ENCODE measurements at regions not wholly inside any gene's neighbourhood (a gene's known extent, or its start where the extent isn't known, plus 50 kb on each side); places are given as distances from the start of the nearest gene placed in this dataset.

DNA sequence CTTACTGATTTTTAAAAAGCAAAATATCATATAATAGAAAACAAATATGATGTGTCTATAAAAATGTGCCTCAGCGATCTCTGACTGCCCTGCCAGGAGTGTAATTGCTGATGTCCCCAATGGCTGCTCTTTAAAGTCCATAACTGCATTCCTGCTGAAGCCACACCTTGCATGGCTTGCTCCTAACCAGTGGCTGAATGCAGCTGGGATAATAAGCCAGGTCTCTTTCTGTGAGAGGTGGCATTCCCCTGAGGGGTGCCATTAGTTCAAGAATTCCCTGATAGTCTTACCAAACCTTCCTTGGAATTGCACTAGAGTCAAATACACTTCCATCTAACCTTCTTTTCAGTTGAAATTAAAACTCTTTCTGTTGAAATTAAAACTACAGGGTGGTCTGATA is 125.8 kb upstream of the ZNF804A start:
- DNase-seq, result no peak

GRCh38 chr2:184481865-184482264 is 116.5 kb upstream of the ZNF804A start:
- DNase-seq, result no peak

DNA sequence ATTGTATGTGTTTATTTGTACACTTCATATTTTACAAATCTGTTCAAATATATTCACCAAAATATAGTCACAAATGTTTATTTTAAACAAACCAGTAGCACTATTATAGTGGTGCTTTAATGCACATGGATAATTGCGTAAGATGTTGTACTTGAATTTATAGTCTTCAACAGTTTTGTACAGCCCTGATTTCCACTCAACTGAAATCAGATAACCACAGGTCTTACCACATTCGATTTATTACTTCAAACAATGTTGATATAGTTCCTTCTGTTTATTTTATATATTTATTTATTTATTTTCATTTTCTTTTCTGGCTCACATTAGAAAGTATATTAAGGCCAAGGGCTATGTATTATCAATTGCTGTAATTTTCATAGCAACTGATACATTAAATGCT is 99.4 kb upstream of the ZNF804A start:
- no peak for DNase-seq

DNA sequence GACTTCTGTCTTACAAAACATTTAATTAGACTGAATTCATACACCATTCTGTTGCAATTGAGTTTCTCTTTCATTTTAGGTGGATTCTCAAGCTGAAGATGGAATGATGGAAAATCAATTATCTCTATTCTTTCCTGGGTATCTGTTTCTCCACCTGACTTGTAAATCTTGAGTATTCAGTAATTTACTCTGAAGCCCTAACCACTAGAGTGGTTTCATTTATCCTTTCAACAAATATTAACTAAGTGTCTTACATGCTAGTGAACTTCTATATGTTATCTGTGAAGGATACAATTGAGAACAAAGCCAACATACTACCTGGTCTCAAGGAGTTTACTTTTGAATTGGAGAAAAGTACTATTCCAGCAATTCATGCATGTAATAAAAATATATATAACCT is 94.1 kb upstream of the ZNF804A start:
- no peak for DNase-seq

- DNase-seq, result no peak
Measured at GRCh38 chr2:184507254-184507653, 91.1 kb upstream of the ZNF804A start.

DNA sequence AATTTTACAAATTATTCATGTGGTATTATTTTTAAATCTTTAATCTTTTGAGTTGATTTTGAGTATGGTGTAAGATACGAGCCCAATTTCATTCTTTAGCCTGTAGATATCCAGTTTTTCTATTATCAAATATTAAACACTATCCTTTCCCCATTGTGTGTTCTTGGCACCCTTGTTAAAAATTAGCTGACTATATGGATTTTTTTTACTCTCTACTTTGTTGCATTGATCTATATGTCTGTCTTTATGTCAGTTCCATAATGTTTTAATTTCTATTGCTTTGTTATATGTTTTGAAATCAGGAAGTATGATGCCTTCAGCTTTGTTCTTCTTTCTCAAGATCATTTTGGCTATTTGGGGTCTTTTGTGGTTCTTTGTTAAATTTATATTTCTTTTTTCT is 80.9 kb upstream of the ZNF804A start:
- no peak for DNase-seq

GRCh38 chr2:184520441-184520840 is 77.9 kb upstream of the ZNF804A start:
- DNase-seq, result no peak

- DNase-seq, result no peak
Measured at GRCh38 chr2:184523732-184524131, 74.6 kb upstream of the ZNF804A start.

DNA sequence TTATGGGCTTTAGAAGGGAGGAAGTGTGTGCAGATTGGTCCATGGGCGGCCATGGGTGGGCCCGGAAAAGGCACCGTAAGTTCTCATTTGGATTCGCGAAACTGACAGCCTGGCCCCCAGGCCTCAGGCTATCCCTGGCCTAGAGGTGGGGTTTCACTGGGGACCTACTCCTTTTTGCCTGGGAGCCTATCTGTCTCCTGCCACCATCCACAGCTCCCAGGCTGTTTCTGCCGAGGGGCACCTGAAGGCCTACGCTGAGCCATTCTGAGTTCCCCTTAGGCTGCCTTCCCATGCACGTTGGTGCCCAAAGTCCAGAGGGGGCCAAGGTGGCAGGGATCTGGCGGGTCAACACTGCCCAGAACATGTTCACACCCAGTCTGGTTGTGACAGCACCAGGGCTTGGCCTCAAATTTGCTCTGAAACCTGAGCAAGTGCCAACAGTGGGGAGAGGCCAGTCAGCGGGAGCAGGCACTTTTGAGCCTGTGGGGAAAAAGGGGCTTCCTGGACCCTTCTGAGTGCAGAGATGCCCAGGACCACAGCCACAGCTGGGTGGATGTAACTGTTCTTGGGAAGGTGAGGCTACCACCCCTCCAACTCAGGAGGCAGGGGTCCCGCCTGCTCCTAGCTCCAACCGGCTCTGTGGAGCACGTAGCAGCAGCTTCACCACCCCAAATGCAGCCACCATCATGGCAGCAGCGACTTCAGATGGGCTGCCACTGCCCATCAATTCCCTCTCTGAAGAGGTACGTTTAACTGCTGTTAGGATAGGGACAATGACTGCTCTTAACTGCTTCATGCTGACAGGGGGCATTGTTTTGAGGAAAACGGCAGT is 73.6 kb upstream of the ZNF804A start:
- no peak for DNase-seq

DNA sequence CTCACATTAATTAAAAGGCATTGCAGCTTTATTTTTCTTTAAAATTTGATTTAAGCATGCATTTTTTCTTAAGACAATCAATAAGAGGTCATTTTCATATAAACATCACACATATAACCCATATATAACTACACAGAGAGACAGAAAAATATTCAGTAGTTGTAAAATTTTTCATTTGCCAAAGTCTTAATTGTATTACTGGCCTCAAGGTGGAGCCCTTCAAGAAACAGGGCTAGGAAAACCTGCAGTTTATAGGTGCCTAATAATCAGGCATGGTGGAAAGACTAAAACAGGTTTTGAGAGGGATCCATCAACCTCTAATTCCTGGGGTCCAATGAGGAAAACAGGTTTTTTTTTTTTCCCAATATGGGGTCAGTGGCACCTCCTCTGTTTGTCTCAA is 71.3 kb upstream of the ZNF804A start:
- DNase-seq, result no peak

GRCh38 chr2:184528119-184528518 is 70.2 kb upstream of the ZNF804A start:
- no peak for DNase-seq

DNA sequence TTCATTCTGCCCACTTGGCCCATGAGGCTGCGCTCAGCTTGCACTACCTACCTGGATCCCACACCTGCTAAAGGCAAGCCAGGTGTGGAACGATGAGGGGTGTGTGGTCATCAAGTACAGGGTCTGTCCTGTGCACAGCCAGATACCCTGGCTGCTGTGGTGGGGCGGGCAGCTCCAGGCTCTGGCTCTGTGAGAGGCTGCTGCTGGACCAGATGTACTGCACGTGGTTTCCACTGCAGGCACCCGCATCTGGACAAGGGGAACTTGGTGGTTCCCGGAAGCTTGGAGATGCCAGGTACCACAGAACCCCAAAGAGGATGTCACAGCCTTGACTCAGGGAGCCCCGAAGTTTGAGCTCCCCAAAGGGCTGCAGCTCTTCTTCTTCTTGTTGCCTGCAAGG is 68.1 kb upstream of the ZNF804A start:
- DNase-seq, result no peak

DNA sequence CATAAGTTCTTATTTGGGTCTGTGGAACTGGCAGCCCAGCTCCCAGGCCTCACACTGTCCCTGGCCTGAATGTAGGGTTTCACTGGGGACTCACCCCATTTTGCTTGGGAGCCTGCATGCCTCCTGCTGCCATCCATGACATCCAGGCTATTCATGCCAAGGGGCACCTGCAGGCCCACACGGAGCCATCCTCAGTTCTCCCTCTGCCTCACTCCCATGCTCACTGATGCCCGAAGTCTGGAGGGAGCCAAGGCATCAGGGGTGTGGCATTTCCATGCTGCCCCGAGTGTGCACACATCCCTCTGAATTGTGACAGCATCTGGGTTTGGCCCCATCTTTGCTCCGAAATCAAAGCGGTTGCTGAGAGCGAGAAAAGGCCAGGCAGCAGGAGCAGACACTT is 67.4 kb upstream of the ZNF804A start:
- no peak for DNase-seq

DNA sequence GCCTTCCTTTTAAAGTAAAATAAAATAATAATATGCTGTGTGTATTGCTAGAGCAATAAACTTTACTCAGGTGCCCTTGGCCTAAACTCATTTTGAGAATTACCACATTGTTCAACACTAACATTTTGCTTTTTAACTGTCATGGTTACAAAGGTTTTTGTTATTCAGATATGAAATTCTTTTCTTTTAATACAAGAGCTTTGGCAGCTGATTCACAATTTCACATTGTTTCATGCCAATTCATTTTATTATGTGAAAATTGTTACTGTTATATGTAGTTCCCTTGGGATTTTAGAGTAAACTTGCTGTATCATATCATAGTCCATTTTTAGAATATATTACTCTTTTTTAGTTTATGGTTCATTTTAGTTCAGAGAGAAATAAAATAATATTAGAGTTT is 65.8 kb upstream of the ZNF804A start:
- DNase-seq, result no peak

GRCh38 chr2:184534986-184535385 is 63.3 kb upstream of the ZNF804A start:
- no peak for DNase-seq

DNA sequence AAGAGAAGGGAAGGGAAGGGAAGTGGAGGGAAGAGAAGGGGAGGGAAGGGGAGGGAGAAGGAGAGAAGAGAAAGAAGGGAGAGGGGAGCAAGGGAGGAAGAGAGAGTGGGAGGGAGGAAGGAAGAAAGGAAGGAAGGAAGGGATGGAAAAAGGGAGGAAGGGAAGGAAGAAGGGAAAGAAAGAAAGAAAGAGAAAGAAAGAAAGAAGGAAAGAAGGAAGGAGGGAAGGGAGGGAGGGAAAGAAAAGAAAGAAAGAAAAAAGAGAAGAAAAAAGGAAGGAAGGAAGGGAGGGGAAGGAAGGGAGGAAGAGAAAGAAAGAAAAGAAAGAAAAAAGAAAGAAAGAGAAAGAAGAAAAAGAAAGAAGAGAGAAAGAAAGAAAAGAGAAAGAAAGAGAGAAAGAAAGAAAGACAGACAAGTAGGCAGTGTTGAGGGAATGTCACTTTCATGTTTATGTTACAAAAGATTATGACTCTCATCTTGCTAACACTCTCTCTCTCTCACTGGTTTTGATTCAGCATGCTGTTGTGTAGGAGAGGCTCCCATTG is 58.0 kb upstream of the ZNF804A start:
- DNase-seq, result no peak

DNA sequence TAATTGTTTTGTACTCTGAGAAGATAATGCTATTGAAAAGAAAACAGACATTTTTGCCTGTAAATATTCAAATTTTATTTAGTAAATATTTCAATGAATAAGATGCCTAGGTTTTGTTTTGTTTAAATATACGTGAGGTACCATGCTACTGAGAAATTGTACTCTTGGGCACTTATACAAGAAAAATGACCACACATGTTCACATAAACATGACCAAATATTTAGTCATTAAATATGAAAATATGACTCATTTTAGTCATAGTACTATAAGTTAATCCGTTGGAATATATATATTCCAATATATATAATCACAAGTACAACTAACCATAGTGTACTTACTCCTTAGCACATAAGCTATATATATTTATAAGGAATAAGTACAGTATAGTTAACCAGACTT is 56.7 kb upstream of the ZNF804A start:
- DNase-seq, result no peak

GRCh38 chr2:184543832-184544231 is 54.5 kb upstream of the ZNF804A start:
- no peak for DNase-seq
